GM23248 (cell line): ENCODE measurements at regions not wholly inside any gene's neighbourhood (a gene's known extent, or its start where the extent isn't known, plus 50 kb on each side); places are given as distances from the start of the nearest gene placed in this dataset.
"Not testable (repeated sequence)": the region's sequence is repeated elsewhere in the genome, so short reads cannot be mapped to it uniquely, and the experiment has no call there.

Experiments
- DNase-seq: peaks from one replicate; pipeline ENCODE4 v3.0.0-alpha.2; 2015
- H2AFZ ChIP-seq: fragments of 200-600 bp; sonication (generic); 2 replicates; pipeline ENCODE4 v1.6.1; 2016; ENCODE audit warnings: antibody characterized with exemption
- H3F3A ChIP-seq: fragments of 200-600 bp; sonication (generic); 2 replicates; pipeline ENCODE4 v1.6.1; 2016; ENCODE audit warnings: mild to moderate bottlenecking, antibody characterized with exemption, mixed run types; ENCODE audit not compliant: insufficient read depth
- H3K27ac ChIP-seq: fragments of 200-600 bp; sonication (generic); 2 replicates; pipeline ENCODE4 v1.5.1; 2016; ENCODE audit warnings: mild to moderate bottlenecking
- H3K27me3 ChIP-seq: fragments of 200-600 bp; sonication (generic); replicated peaks from 2 replicates; pipeline ENCODE4 v1.6.1; 2016; ENCODE audit warnings: mild to moderate bottlenecking; ENCODE audit not compliant: insufficient read depth
- H3K36me3 ChIP-seq: fragments of 200-600 bp; sonication (generic); 2 replicates; pipeline ENCODE4 v1.6.1; 2016; ENCODE audit warnings: low read depth, mild to moderate bottlenecking
- H3K4me1 ChIP-seq: fragments of 200-600 bp; sonication (generic); 2 replicates; pipeline ENCODE4 v1.6.1; 2016; ENCODE audit warnings: mild to moderate bottlenecking; ENCODE audit not compliant: insufficient read depth
- H3K4me2 ChIP-seq: fragments of 200-600 bp; sonication (generic); one replicate; pipeline ENCODE4 v1.6.1; 2016; ENCODE audit warnings: mild to moderate bottlenecking; ENCODE audit not compliant: unreplicated experiment
- H3K4me3 ChIP-seq: fragments of 200-600 bp; sonication (generic); 2 replicates; pipeline ENCODE4 v1.5.1; 2016; ENCODE audit warnings: mild to moderate bottlenecking
- H3K79me2 ChIP-seq: fragments of 200-600 bp; sonication (generic); 2 replicates; pipeline ENCODE4 v1.6.1; 2016; ENCODE audit warnings: mild to moderate bottlenecking; ENCODE audit not compliant: insufficient read depth
- H3K9ac ChIP-seq: fragments of 200-600 bp; sonication (generic); 2 replicates; pipeline ENCODE4 v1.6.1; 2016; ENCODE audit warnings: mild to moderate bottlenecking
- H3K9me2 ChIP-seq: fragments of 200-600 bp; sonication (generic); 2 replicates; pipeline ENCODE4 v1.6.1; 2016; ENCODE audit warnings: mixed run types, mild to moderate bottlenecking, moderate library complexity; ENCODE audit not compliant: insufficient read depth
- H3K9me3 ChIP-seq: fragments of 200-600 bp; sonication (generic); one replicate; pipeline ENCODE4 v1.6.1; 2017; ENCODE audit warnings: low read depth
- H4K20me1 ChIP-seq: fragments of 200-600 bp; sonication (generic); 2 replicates; pipeline ENCODE4 v1.6.0; 2016; ENCODE audit not compliant: insufficient read depth
- EZH2 ChIP-seq: fragments of 200-600 bp; sonication (generic); IDR thresholded peaks from 2 replicates; pipeline ENCODE4 v1.6.1; 2018; ENCODE audit warnings: antibody characterized with exemption, mild to moderate bottlenecking; ENCODE audit not compliant: insufficient read depth, poor library complexity, severe bottlenecking
- EZH2phosphoT487 ChIP-seq: fragments of 200-600 bp; sonication (generic); IDR thresholded peaks from 2 replicates; pipeline ENCODE4 v1.6.1; 2018; ENCODE audit warnings: antibody characterized with exemption, moderate library complexity, mild to moderate bottlenecking, low read depth; ENCODE audit not compliant: insufficient read depth
- WGBS, 2 experiments: methylation state at CpG; one replicate each; pipeline ENCODE4 v1.1.6; 2015 to 2017; ENCODE audit warnings: low lambda C conversion rate in 2 of 2, low coverage in 1 of 2; ENCODE audit errors: missing lambda C conversion rate in 2 of 2; 5-methylcytosine and 5-hydroxymethylcytosine counted together
- in situ Hi-C: fragments of 300-500 bp; cut with MboI; formaldehyde crosslinking; loops from 2 replicates; pipeline ENCODE4 v1.15.0; 2020

DNA sequence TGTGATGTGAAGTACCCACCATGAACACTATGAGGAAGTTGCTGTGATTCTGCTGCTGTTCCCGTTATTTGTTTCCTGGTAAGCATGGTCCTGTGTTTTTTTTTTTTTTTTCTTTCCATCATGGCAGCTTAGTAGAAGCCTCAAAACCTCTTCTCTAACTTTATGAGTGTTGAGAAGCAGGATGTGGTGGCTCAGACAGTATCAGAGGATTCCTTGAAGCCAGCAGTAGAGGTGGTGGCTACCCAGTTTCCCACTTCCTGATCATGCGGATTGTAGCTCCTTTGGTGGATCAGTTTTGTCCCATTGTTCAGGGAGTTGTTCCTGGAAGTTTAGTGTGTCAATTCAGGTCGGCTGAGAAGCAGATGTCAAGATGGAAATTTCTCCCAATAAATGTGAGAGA is 175.8 kb downstream of the ATP23 start:
- in situ Hi-C loops: no loop called here

DNA sequence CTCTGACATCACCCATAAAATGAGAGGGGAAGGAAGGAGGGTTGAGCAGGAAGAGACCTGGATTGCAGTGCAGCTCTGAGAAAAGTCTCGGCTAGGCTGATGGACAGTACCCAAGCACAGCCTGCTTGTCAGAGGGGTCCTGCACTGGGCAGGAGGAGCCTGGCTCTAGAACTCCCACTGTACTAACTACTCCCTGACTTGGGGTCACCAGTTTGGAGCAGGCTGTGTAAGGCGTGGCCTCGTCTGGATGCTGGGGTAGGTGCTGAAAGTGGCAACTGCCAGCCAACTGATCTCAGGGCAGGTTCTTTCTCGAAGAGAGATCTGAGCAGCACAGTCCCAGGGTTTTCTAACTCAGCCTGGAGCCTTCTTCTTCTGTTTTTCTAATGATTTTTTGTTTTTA is 176.3 kb downstream of the ATP23 start:
- H3K36me3 ChIP-seq: no peaks in the 10 kb centered on the region
- WGBS, 2 experiments: 64 to 74% methylated on average over 4 of the region's 4 CpGs
- no peaks in the 10 kb centered on the region for H3K4me1 ChIP-seq
- no peaks in the 10 kb centered on the region for H3K9me2 ChIP-seq
- no peaks in the 10 kb centered on the region for H3K79me2 ChIP-seq
- H3K4me3 ChIP-seq: no peak overlapping the region
- DNase-seq: no peak
- no peak overlapping the region for H3K27ac ChIP-seq
- no peak overlapping the region for H3K9ac ChIP-seq
- no peaks in the 10 kb centered on the region for H3F3A ChIP-seq
- no peaks in the 10 kb centered on the region for H4K20me1 ChIP-seq
- no peak overlapping the region for H2AFZ ChIP-seq
- no peaks in the 10 kb centered on the region for H3K9me3 ChIP-seq
- in situ Hi-C loops: no loop called here
- no peak overlapping the region for H3K4me2 ChIP-seq
- TF ChIP-seq EZH2: no peak
- TF ChIP-seq EZH2phosphoT487: no peak
- no peaks in the 10 kb centered on the region for H3K27me3 ChIP-seq

More for the DNA sequence above, 175.8 kb downstream of the ATP23 start:
- H3K4me2 ChIP-seq: no peak overlapping the region
- no peak overlapping the region for H3K9ac ChIP-seq
- no peaks in the 10 kb centered on the region for H3K79me2 ChIP-seq
- no peaks in the 10 kb centered on the region for H3K36me3 ChIP-seq
- no peaks in the 10 kb centered on the region for H3F3A ChIP-seq
- H3K27me3 ChIP-seq: no peaks in the 10 kb centered on the region
- 56 to 63% methylated on average over 3 of the region's 3 CpGs for WGBS, 2 experiments
- H4K20me1 ChIP-seq: no peaks in the 10 kb centered on the region
- no peaks in the 10 kb centered on the region for H3K9me3 ChIP-seq
- H3K4me3 ChIP-seq: no peak overlapping the region
- TF ChIP-seq EZH2phosphoT487: no peak
- no peak for TF ChIP-seq EZH2
- H3K9me2 ChIP-seq: no peaks in the 10 kb centered on the region
- no peak overlapping the region for H3K27ac ChIP-seq
- H3K4me1 ChIP-seq: no peaks in the 10 kb centered on the region
- no peak for DNase-seq
- H2AFZ ChIP-seq: no peak overlapping the region

DNA sequence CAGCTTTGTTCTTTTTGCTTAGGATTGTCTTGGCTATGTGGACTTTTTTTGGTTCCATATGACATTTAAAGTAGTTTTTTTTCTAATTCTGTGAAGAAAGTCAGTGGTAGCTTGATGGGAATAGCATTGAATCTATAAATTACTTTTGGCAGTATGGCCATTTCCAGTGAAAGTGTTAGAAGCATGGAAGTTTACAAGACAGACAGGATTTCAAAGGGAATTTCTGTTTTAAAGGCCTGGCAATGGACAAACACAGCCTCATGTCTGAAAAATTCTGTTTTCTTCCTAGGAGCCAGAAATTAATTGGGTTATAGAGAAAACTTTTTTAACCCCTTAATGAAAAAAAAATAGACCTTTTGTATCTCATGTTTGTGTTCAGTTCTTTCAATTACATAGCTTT is 184.4 kb downstream of the ATP23 start:
- H3F3A ChIP-seq, in situ Hi-C loops: not testable (repeated sequence)

DNA sequence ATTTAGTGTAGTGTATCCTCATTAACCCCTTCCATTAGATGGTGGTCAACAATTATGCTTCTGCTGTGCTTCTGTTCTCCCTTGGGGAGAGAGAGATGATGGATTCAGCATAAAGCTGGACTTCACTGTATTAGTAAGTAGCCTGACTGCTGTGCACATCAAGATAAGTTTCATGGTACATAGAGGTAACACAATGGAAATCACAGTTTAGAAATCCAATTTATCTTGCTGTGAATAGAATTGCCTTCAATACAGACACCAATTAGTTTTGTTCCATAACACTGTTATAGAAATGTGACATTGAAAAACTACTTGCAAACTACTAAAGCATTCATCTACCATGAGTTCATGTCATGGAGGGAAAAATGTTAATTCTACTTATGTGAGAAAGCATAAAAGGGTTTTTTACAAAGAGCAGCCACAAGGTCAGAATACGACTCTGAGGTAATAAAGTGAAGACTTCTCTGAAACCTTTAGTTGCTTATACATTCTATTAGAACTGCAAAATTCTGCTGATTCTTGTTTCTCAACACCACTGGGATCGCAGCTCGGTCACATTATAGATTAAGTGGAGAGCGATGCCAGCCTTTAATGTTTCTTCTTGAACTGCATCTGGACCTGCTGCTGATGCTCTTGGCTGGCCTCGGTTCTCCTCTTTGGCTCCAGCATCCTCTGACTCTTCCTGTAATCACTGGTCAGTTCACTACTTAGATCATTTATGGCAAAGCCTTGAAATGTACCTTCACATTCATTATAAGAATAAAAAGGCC is 190.8 kb downstream of the ATP23 start:
- H3K9ac ChIP-seq: no peak overlapping the region
- H3K4me2 ChIP-seq: no peak overlapping the region
- H3K4me3 ChIP-seq: no peak overlapping the region
- H3K27ac ChIP-seq: no peak overlapping the region
- in situ Hi-C loops: no loop called here
- no peaks in the 10 kb centered on the region for H3K4me1 ChIP-seq
- H3K27me3 ChIP-seq: no peaks in the 10 kb centered on the region; the same call in 1 of the 2 replicates
- no peaks in the 10 kb centered on the region for H3K9me3 ChIP-seq
- H4K20me1 ChIP-seq: no peaks in the 10 kb centered on the region
- no peaks in the 10 kb centered on the region for H3F3A ChIP-seq
- no peak for DNase-seq
- H2AFZ ChIP-seq: no peak overlapping the region
- H3K79me2 ChIP-seq: no peaks in the 10 kb centered on the region
- no peaks in the 10 kb centered on the region for H3K36me3 ChIP-seq
- no peaks in the 10 kb centered on the region for H3K9me2 ChIP-seq
- TF ChIP-seq EZH2phosphoT487: no peak
- TF ChIP-seq EZH2: no peak
- 58 to 61% methylated on average over 5 of the region's 5 CpGs for WGBS, 2 experiments

More for the DNA sequence above, 184.4 kb downstream of the ATP23 start:
- not testable (repeated sequence) for H3K9ac ChIP-seq, H3K4me2 ChIP-seq, H2AFZ ChIP-seq, H4K20me1 ChIP-seq, H3K4me3 ChIP-seq, H3K36me3 ChIP-seq, H3K27me3 ChIP-seq, H3K9me3 ChIP-seq, H3K27ac ChIP-seq, DNase-seq, H3K4me1 ChIP-seq, H3K9me2 ChIP-seq, H3K79me2 ChIP-seq

DNA sequence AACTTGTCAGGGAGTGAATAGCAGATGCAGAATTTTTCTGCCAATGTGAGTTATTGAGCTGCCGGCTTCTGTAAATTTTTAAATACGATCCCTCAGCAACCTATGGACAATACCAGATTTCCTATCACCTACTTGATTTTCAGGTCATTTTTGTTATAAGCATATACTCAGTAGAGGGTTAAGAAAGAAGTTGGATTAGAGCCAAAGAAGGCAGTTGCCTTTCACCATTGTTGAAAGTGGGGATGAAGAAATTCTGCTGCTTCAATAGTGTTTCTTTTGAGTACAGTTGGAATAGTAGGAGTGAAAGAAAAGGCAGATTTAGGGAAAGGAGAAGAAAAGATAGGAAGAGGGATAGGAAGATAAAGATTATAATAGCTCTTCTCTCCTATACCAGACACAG is 197.1 kb downstream of the ATP23 start:
- Histone ChIP-seq H3K79me2 (no peaks in the 10 kb centered on the region), H2AFZ (no peak overlapping the region), H3K27me3 (peaks cover 15% of the 10 kb centered on the region), H3K4me3 (no peak overlapping the region), H4K20me1 (no peaks in the 10 kb centered on the region), H3F3A (no peaks in the 10 kb centered on the region), H3K36me3 (no peaks in the 10 kb centered on the region), H3K9me3 (no peaks in the 10 kb centered on the region), H3K9me2 (no peaks in the 10 kb centered on the region), H3K27ac (no peak overlapping the region), H3K9ac (no peak overlapping the region), H3K4me2 (no peak overlapping the region), H3K4me1 (no peaks in the 10 kb centered on the region)
- TF ChIP-seq EZH2 (no peak), EZH2phosphoT487 (no peak)
- no peak for DNase-seq
- WGBS, 2 experiments: 19 to 25% methylated on average over 2 of the region's 2 CpGs
- in situ Hi-C loops: no loop called here
